ENCODE measurements at regions not wholly inside any gene's neighbourhood (a gene's known extent, or its start where the extent isn't known, plus 50 kb on each side); places are given as distances from the start of the nearest gene placed in this dataset.

DNA sequence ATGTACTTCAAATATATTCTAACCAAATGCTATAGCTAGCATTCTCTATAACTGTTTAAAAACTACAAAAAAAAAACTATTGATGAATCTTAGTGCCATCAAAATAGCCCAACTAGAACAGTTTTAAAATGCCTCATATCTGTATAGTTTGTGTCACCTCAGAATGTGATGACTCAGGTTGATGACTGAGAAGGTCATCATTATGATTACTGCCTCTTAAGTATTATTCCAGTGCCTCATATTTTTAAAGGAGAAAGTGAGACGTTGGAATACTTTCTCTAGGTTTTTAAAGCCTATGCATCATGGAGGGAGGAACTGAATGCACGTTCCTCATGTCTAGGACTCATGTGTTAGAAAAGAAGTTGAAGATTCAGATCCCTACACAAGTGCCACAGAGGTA, 88.2 kb downstream of the TMA16 start:
- DNase-seq, result no peak

DNA sequence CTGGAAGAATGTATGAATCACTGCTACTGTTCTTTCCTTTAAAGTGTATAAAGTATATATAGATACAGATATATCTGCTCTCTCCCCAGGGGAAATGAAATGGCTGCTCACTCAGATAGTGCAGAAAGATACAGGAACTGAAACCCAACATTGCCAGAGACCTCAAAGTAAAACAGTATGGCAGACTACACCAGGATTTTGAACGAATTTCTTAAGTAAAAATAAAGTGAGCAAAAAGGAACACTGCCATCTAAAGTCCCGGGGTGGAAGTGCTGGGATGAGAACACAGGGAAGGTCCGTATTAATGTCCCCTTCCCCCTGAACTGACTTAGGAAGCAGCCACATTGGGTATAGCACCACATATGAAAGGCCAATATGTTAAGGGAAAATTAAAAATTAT, 93.4 kb downstream of the TMA16 start:
- no peak for DNase-seq

- DNase-seq, result no peak
Measured at GRCh38 chr4:163588532-163588931, 94.0 kb downstream of the TMA16 start.

GRCh38 chr4:163590103-163590502, 95.6 kb downstream of the TMA16 start:
- no peak for DNase-seq

- DNase-seq, result no peak
Measured at GRCh38 chr4:163590619-163591264, 96.3 kb downstream of the TMA16 start.

DNA sequence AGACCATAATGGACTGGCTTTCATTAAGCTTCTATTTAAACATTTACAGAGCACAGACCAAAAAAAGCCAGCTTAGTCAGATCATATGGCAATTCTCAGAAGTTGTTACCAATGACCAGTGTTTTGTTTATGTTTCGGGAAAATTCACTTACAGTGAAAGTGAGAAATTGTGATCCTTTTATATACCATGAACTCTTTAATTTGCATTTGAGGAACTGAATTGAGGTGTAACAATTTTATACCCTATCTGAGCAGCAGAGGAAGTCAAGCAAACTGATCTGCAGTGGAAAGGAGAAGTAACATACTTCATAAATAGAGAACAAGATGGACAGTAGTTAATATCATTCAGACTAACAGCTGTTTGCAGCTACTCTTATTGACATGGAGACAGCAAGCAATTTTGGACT, 97.1 kb downstream of the TMA16 start:
- no peak for DNase-seq

GRCh38 chr4:163592212-163592611, 97.7 kb downstream of the TMA16 start:
- DNase-seq, result no peak

DNA sequence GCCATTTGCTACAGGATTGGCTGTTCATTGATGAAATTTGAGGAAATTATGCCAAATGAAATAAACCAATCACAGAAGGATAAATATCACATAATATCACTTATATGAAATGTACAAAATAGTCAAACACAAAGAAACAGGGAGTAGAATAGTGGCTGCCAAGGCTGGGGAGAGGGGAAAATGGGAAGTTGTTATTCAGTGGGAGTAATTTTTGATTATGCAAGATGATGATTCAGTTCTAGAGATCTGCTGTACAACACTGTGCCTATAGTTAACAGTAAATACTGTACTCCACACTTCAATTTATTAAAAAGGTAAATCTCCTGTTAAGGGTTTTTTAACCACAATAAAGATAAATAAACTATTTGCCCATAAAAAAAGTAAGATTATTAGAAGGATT, 101.1 kb downstream of the TMA16 start:
- no peak for DNase-seq

DNA sequence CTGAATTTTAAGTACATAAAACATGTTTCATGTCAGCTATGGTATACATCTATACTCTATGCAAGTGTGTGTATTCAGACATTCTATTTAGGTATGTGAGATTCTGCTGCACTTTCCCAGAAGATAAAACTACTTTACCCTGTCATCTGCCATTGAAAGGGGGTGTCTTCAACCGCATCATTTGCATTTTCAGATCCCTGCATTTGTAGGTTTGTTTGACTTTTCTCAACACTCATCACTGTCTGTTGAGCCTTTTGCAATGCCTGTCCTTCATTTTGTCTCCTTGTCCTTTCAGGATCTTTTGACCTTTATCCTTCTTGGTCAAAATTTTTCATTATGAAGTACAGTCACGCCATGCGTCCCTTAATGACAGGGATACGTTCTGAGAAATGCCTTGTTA, 103.5 kb downstream of the TMA16 start:
- DNase-seq, result peak; percentile 60

GRCh38 chr4:163598489-163598888, 104.0 kb downstream of the TMA16 start:
- DNase-seq, result peak; percentile 32

DNA sequence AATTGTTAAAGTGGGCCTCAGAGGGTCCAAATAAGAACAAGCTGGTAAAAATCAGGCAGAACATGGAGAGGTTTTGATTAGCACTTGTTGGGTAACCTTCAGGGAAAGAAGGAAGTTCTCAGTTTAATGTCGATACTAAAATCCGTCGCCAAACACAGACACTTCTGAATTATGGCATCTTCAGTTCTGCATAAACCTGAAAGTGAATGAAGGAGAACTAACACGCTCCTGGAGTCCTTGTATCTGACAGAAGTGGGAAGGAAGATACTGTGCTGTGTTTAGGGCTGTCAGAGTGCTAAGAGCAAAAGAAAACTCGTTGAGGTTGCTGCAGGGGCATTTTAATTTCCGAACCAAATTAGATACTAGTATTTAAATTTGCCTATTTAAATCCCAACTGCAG, 106.2 kb downstream of the TMA16 start:
- DNase-seq, result peak; percentile 55

- DNase-seq, result no peak
Measured at GRCh38 chr4:163603257-163603656, 108.8 kb downstream of the TMA16 start.

DNA sequence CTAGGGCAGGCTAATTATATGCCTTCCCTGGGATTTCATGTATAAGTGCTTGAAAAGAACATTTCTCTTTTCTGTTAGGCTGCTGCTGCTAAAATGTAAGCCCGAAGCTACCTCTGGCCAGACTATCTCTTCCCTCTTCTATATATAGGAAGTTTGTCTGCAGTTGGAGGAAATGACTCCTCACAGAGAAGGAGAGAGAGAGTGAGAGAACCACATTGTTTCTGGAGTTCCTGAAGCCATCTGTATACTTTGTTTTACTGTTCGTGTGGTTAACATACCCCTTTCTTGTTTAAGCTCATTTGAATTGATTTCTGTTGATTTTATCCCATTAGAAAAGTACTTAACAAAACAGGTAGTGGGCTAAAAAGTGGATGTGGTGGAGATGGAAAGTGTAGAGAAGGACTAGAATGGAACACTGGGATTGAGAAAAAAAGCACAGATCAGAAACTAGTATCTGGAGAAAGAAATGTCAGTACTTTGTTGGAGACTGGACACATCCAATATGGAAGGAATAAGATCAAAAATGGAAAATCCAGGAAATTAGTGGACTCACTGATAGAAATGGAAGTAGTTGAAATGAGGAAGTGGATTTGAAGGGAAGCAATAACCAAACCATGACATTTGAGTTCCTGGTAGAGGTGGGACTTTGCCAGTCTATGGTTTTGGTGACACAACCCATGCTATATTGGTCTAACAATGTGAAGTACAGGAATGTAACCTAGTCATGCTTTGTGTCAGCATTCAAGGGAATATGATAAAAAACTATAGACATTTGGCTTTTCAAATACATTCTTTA, 112.6 kb downstream of the TMA16 start:
- no peak for DNase-seq

- DNase-seq, result no peak
Measured at GRCh38 chr4:163609019-163609418, 114.5 kb downstream of the TMA16 start.

- DNase-seq, result no peak
Measured at GRCh38 chr4:163610648-163611047, 116.2 kb downstream of the TMA16 start.

DNA sequence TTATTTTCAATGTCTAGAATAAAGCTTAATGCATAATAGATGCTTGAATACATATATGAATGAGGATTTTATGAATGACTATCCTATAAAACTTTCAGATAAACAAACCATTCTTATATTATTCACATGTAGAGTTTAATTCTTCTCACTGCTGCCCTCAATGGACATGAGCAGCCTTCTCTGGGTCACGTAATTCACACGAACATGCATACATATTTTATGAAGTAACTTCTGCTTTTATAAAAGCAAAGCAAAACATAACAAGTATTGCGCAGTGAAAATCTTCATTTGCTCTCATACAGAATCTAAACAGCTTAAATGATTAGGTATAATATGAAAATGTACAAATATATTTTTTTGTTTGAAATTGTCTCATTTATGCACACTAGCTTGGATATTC, 116.7 kb downstream of the TMA16 start:
- no peak for DNase-seq

- DNase-seq, result no peak
Measured at GRCh38 chr4:163611784-163612445, 117.4 kb downstream of the TMA16 start.

DNA sequence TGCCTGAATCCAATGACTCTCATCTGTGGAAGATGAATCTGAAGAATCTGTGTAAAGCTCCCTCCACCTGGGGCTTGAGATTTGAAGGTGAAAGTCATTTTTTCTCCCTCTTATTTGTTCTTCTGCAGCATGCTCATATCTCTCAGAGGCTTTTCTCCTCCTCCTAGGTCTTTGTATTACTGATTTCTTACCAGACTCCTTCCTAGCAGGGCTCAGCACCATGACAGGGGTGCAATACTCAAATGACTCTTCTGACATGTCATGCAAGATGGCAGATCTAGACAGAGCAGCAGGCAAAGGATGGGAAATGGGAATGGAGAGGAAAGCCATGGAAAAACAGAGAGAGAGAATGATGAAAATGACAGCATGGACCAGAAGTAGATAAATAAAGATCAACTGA, 118.3 kb downstream of the TMA16 start:
- DNase-seq, result no peak

- DNase-seq, result no peak
Measured at GRCh38 chr4:163613383-163613782, 118.9 kb downstream of the TMA16 start.

DNA sequence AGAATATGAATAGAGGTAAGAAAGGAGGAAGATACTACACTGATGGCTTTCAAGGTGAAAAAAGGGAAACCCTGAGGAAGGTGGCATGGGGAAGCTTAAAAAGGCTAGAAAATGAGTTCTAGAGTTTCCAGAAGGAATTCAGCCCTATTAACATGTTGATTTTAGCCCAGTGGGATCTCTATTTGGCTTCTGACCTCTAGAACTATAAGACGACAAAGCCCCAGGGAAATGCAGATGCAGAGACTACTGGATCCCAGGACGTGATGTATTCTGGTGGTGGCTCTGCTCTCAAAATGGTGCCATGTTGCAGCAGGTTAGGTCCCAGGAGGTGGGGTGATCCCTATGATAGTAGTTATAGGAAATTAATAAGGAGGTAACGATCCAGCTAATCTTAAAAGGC, 120.4 kb downstream of the TMA16 start:
- no peak for DNase-seq

DNA sequence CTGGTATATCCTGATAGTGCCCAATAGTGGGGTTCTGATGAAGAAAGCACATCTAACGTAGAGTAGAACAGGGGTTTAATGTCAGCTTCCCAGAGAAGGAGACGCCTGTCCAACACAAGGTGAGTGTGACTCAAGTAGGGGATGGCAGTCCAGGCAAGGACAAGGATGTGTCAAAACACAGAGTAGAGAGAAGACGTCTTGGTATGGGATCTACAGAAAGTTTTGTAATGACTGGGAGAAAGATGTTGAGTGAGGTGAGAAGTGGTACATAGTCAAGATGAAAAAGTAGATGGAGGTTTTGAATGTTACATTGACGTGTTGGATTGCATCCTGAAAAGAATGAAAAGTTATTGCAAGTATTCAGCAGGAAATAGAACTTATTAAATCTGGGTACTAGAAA, 124.4 kb downstream of the TMA16 start:
- no peak for DNase-seq

- DNase-seq, result no peak
Measured at GRCh38 chr4:163620738-163621137, 126.2 kb downstream of the TMA16 start.

GRCh38 chr4:163621821-163622220, 127.3 kb downstream of the TMA16 start:
- DNase-seq, result no peak

DNA sequence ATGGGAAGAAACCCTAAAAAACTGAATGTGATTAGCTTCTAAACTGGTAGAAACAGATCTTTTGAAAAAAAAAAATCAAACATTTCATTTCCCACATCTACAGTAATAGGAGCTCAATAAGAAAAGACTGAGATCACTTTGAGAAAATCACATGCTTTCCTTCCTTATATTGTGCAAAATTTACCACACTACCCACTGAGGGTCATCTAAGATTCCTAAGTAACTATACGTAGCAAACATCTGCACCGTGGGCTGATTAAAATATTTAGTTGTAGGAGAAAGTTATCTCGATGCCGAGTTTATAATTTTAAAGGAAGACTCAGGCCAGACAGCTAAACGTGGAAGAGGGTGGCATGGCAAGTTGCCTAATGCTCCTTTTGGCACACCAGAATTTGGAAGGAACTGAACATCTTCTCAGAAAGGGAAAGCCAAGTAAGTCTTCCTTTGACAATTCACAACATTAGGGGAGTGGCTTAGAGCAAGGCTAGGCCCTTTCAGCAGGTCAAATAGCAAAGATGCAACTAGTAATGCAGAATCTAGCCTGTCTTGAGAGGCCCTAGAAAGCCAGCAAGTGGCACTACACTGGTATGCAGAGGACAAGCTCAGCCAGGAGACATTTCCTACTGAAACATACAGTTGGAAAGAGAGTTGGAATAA, 128.0 kb downstream of the TMA16 start:
- no peak for DNase-seq

Measured in NCI-H526 treated with DMSO at 0.1 percent for 48 hours (cell line).